SU-DHL-6 (cell line): ENCODE measurements at regions not wholly inside any gene's neighbourhood (a gene's known extent, or its start where the extent isn't known, plus 50 kb on each side); places are given as distances from the start of the nearest gene placed in this dataset.

Experiments
- H2AFZ ChIP-seq: fragments of 200-600 bp; sonication (generic); 2 replicates; pipeline ENCODE4 v1.6.1; 2014; ENCODE audit warnings: low read depth, mild to moderate bottlenecking, moderate library complexity, mixed read lengths, antibody characterized with exemption, low read length; ENCODE audit not compliant: severe bottlenecking
- H3F3A ChIP-seq: fragments of 200-600 bp; shearing (Covaris generic); 2 replicates; pipeline ENCODE4 v1.6.0; 2016; ENCODE audit warnings: antibody characterized with exemption, mild to moderate bottlenecking; ENCODE audit not compliant: insufficient read depth
- H3K27ac ChIP-seq: fragments of 200-600 bp; sonication (generic); 2 replicates; pipeline ENCODE4 v1.5.1; 2016; ENCODE audit warnings: low read depth, mild to moderate bottlenecking, low read length, moderate library complexity, mixed read lengths
- H3K27me3 ChIP-seq: fragments of 200-600 bp; sonication (generic), shearing (Covaris generic); 2 replicates; pipeline ENCODE4 v1.6.0; 2014; ENCODE audit warnings: mild to moderate bottlenecking, low read length
- H3K36me3 ChIP-seq: fragments of 200-600 bp; sonication (generic); 2 replicates; pipeline ENCODE4 v1.6.1; 2014; ENCODE audit warnings: mild to moderate bottlenecking, low read length, mixed read lengths
- H3K4me2 ChIP-seq: fragments of 300-600, 200-600 bp; shearing (Covaris generic), sonication (generic); 2 replicates; pipeline ENCODE4 v1.6.0; 2014; ENCODE audit warnings: low read length, low read depth, mild to moderate bottlenecking; ENCODE audit not compliant: poor library complexity, severe bottlenecking
- H3K4me3 ChIP-seq: fragments of 200-600 bp; sonication (generic); 2 replicates; pipeline ENCODE4 v1.5.1; 2014; ENCODE audit warnings: antibody characterized with exemption, low read length, mild to moderate bottlenecking, mixed read lengths; ENCODE audit not compliant: insufficient read depth, poor library complexity, severe bottlenecking
- H3K79me2 ChIP-seq: fragments of 200-600 bp; sonication (generic); 2 replicates; pipeline ENCODE4 v1.6.1; 2014; ENCODE audit warnings: mild to moderate bottlenecking, low read length, moderate library complexity; ENCODE audit not compliant: insufficient read depth
- H3K9ac ChIP-seq: fragments of 200-600 bp; sonication (generic); 2 replicates; pipeline ENCODE4 v1.7.0; 2014; ENCODE audit warnings: mild to moderate bottlenecking, low read length
- H3K9me2 ChIP-seq: fragments of 200-600 bp; sonication (generic); replicated peaks from 2 replicates; pipeline ENCODE4 v1.6.1; 2014; ENCODE audit warnings: low read length; ENCODE audit not compliant: insufficient read depth
- H3K9me3 ChIP-seq: fragments of 200-600 bp; sonication (generic); 2 replicates; pipeline ENCODE4 v1.6.1; 2014; ENCODE audit warnings: low read length, mixed read lengths; ENCODE audit not compliant: insufficient read depth
- H4K20me1 ChIP-seq: fragments of 200-600 bp; sonication (generic); 2 replicates; pipeline ENCODE4 v1.6.1; 2014; ENCODE audit warnings: low read depth, mild to moderate bottlenecking, antibody characterized with exemption, low read length, moderate library complexity, mixed read lengths
- EZH2phosphoT487 ChIP-seq: fragments of 200-600 bp; sonication (generic), shearing (Covaris generic); conservative IDR thresholded peaks from 2 replicates; pipeline ENCODE4 v1.6.1; 2018; ENCODE audit warnings: mild to moderate bottlenecking, antibody characterized with exemption, low read length, moderate library complexity, mixed read lengths
- TF ChIP-seq, protein P1 (sequence below): fragments of 200-600 bp; sonication (generic); IDR thresholded peaks from one replicate; pipeline ENCODE4 v1.5.1; 2017; ENCODE audit warnings: antibody characterized with exemption, mild to moderate bottlenecking, low read length, moderate library complexity; ENCODE audit not compliant: insufficient read depth, poor library complexity, severe bottlenecking

DNA sequence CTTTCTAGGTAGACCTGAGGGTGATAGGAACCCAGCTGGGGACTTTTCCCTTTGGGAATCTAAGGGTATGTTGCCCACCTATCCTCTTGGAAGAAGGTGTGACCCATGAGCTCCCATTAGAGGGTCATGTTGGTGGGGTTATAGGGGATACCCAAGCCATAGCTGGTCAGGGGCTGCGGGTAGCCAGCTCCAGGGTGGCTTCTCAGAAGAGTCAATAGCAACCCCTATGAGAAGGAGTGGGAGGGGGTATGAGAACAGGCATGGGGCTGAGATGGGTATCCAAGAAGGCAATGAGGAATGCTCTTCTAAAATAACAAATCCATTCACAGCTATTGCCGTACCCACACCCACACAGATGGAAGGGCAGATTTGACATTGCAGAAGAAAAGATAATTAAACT lies 217.8 kb downstream of the UACA start:
- H3K9ac ChIP-seq, result no peak overlapping the region
- TF ChIP-seq, protein P1, sequence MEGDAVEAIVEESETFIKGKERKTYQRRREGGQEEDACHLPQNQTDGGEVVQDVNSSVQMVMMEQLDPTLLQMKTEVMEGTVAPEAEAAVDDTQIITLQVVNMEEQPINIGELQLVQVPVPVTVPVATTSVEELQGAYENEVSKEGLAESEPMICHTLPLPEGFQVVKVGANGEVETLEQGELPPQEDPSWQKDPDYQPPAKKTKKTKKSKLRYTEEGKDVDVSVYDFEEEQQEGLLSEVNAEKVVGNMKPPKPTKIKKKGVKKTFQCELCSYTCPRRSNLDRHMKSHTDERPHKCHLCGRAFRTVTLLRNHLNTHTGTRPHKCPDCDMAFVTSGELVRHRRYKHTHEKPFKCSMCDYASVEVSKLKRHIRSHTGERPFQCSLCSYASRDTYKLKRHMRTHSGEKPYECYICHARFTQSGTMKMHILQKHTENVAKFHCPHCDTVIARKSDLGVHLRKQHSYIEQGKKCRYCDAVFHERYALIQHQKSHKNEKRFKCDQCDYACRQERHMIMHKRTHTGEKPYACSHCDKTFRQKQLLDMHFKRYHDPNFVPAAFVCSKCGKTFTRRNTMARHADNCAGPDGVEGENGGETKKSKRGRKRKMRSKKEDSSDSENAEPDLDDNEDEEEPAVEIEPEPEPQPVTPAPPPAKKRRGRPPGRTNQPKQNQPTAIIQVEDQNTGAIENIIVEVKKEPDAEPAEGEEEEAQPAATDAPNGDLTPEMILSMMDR, result no peak
- no peak for TF ChIP-seq EZH2phosphoT487
- H3F3A ChIP-seq, result no peaks in the 10 kb centered on the region
- no peaks in the 10 kb centered on the region for H4K20me1 ChIP-seq
- no peaks in the 10 kb centered on the region for H3K79me2 ChIP-seq
- H2AFZ ChIP-seq, result no peak overlapping the region
- H3K9me2 ChIP-seq, result no peaks in the 10 kb centered on the region
- no peak overlapping the region for H3K4me2 ChIP-seq
- H3K27me3 ChIP-seq, result no peaks in the 10 kb centered on the region
- H3K27ac ChIP-seq, result no peak overlapping the region
- H3K4me3 ChIP-seq, result no peak overlapping the region
- H3K36me3 ChIP-seq, result no peaks in the 10 kb centered on the region
- H3K9me3 ChIP-seq, result no peaks in the 10 kb centered on the region

DNA sequence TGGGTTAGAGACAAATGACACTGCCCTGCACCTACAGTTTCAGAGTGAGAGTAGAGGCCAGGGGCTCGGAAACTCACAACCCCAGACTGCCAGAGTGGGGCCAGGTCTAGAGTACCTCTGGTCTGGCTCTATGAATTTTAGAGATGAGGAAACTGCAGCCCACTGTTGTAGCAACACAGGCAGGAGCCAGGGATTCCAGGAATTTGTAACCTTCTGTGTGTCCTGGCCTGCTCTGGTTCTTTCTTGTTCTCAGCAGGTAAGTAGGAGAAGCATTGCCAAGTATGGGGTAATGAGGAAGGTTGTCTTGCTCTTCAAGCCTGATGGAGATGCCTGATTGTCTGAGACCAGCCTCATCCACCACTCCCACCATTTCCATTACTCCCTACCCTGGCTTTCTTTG lies 221.8 kb downstream of the UACA start:
- H3K79me2 ChIP-seq, result no peaks in the 10 kb centered on the region
- H3K36me3 ChIP-seq, result no peaks in the 10 kb centered on the region
- H3K27ac ChIP-seq, result no peak overlapping the region
- H3K9ac ChIP-seq, result no peak overlapping the region
- no peaks in the 10 kb centered on the region for H4K20me1 ChIP-seq
- no peak overlapping the region for H3K4me2 ChIP-seq
- H3K9me2 ChIP-seq, result no peaks in the 10 kb centered on the region
- H2AFZ ChIP-seq, result no peak overlapping the region
- no peak overlapping the region for H3K4me3 ChIP-seq
- TF ChIP-seq EZH2phosphoT487, result no peak
- TF ChIP-seq, protein P1, result no peak
- no peaks in the 10 kb centered on the region for H3F3A ChIP-seq
- H3K9me3 ChIP-seq, result no peaks in the 10 kb centered on the region
- no peaks in the 10 kb centered on the region for H3K27me3 ChIP-seq

DNA sequence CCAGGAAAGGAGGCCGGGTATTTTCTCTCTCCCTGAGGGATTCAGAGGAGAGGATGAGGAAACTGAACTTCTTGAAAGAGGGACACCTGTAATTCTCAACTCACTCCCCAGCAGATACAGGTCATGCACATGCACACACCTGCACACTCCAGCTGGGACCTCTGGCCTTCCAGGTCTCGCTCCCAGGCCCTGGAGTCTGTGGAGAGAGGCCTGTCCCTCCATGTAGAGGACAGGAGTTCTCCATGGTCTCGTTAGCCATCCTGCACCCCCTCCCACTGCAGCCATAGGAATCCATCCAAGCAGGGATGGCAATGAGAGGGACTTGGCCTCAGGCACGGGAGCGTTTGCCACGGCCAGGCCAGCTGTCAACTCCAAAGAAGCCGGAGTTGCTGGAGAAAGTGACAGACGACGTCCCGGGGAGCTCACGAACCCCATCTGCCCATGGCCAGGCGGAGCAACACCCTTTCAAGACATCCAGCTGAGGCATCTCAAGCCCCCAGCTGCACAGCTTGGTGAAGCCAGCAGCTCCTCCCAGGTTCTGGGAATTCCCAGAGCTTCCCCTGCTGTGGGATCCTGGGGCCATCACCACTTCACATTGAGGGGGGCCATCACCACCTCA lies 223.3 kb downstream of the UACA start:
- Histone ChIP-seq H3K9ac (no peak overlapping the region), H3K27ac (no peak overlapping the region), H3K27me3 (no peaks in the 10 kb centered on the region), H3K79me2 (no peaks in the 10 kb centered on the region), H3K4me2 (no peak overlapping the region), H3K9me2 (no peaks in the 10 kb centered on the region), H4K20me1 (no peaks in the 10 kb centered on the region), H2AFZ (no peak overlapping the region), H3K36me3 (no peaks in the 10 kb centered on the region), H3K9me3 (no peaks in the 10 kb centered on the region), H3K4me3 (no peak overlapping the region), H3F3A (no peaks in the 10 kb centered on the region)
- TF ChIP-seq EZH2phosphoT487, result no peak
- TF ChIP-seq, protein P1, result no peak
